Suprapubic skin (tissue), 4 donors: ENCODE measurements at regions not wholly inside any gene's neighbourhood (a gene's known extent, or its start where the extent isn't known, plus 50 kb on each side); places are given as distances from the start of the nearest gene placed in this dataset.

Source experiments
- POLR2A ChIP-seq, 2 donors: fragments of 450-650 bp; IDR thresholded peaks; one replicate each; pipeline ENCODE4 v1.6.1; 2017; ENCODE audit warnings: antibody characterized with exemption in 2 of 2, mild to moderate bottlenecking in 2 of 2, moderate library complexity in 2 of 2
- POLR2AphosphoS5 ChIP-seq, 3 donors: sonication (generic); formaldehyde crosslinking; IDR thresholded peaks; one replicate each; pipeline ENCODE4 v1.6.1; 2017; ENCODE audit warnings: antibody characterized with exemption in 3 of 3
- TF ChIP-seq, protein P1 (sequence below), 2 donors: fragments of 200-600 bp in 1 of 2; fragments of 450-650 bp in 1 of 2; sonication (generic) in 1 of 2; IDR thresholded peaks; one replicate each; pipeline ENCODE4 v1.5.1; 2016 to 2019; ENCODE audit warnings: antibody characterized with exemption in 2 of 2, mild to moderate bottlenecking in 1 of 2, moderate library complexity in 1 of 2

DNA sequence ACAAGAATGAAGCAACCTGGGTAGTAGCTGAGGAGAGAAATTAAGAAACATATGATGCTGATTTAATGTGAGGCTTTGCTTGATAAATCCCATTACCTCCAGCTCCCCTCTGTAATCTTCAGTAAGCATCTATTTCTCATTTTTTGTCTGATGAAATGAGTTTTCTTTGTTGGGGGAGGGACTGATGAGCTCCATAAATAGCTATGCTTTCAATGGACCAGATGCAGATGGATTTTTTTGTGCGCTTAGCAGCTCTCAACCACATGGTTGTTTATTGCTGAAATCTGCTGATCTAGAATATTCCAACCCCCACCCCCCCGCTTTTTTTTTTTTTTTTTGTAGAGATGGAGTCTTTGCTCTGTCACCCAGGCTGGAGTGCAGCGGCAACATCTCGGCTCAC is 1082.0 kb downstream of the RAPGEF2 start:
- TF ChIP-seq, protein P1, sequence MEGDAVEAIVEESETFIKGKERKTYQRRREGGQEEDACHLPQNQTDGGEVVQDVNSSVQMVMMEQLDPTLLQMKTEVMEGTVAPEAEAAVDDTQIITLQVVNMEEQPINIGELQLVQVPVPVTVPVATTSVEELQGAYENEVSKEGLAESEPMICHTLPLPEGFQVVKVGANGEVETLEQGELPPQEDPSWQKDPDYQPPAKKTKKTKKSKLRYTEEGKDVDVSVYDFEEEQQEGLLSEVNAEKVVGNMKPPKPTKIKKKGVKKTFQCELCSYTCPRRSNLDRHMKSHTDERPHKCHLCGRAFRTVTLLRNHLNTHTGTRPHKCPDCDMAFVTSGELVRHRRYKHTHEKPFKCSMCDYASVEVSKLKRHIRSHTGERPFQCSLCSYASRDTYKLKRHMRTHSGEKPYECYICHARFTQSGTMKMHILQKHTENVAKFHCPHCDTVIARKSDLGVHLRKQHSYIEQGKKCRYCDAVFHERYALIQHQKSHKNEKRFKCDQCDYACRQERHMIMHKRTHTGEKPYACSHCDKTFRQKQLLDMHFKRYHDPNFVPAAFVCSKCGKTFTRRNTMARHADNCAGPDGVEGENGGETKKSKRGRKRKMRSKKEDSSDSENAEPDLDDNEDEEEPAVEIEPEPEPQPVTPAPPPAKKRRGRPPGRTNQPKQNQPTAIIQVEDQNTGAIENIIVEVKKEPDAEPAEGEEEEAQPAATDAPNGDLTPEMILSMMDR (IDR thresholded peaks at IDR 0.05), result no peak
- TF ChIP-seq POLR2AphosphoS5 (IDR thresholded peaks at IDR 0.05) (no peak), POLR2A (IDR thresholded peaks at IDR 0.05) (no peak)
